ENCODE measurements at regions not wholly inside any gene's neighbourhood (a gene's known extent, or its start where the extent isn't known, plus 50 kb on each side); places are given as distances from the start of the nearest gene placed in this dataset.

DNA sequence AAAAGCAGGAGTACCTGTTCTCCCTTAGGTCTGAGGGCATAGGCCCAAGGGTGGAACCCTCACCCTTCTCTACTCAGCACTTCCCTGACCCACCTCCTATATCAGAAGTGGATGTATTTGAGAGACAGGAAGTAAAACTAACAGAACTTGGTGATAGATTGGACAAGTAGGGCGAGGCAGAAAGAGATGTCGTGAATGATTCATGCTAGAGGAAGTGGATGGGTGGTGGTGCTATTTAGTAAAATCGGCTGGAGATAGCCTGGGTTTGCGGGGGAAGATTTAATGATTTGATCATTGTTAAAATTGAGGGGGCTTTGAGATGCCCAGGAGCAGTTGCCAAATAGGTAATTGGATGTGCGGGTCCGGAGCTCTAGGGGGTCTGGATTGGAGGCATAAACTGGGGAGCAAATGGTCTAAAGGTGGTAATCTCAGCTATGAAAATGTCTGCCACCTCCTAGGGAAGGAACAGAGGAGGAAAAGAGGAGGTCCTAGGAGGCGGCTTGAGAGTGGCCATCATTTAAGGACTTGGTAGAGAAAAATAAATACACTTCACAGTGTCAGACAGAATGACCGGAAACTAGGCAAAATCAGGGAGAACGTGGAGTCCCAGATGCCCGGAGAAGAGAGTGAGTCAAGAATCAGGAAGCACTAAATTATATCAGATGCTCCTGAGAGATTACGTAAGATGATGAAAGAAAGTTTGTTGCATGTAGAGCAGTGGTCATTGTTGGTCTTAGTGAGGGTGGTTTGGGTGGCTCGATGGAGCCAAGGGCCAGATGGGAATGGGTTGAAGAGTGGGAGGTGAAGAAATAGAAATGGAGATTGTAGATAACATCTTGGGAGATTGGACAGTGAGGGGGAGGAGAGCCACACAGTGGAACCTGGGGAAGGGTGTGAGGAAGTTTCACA is 142.0 kb downstream of the CEP57L1 start:
- no peak for TF ChIP-seq EZH2 (IDR thresholded peaks at IDR 0.05; ENCODE audit: low read depth)
- TF ChIP-seq, protein P1, sequence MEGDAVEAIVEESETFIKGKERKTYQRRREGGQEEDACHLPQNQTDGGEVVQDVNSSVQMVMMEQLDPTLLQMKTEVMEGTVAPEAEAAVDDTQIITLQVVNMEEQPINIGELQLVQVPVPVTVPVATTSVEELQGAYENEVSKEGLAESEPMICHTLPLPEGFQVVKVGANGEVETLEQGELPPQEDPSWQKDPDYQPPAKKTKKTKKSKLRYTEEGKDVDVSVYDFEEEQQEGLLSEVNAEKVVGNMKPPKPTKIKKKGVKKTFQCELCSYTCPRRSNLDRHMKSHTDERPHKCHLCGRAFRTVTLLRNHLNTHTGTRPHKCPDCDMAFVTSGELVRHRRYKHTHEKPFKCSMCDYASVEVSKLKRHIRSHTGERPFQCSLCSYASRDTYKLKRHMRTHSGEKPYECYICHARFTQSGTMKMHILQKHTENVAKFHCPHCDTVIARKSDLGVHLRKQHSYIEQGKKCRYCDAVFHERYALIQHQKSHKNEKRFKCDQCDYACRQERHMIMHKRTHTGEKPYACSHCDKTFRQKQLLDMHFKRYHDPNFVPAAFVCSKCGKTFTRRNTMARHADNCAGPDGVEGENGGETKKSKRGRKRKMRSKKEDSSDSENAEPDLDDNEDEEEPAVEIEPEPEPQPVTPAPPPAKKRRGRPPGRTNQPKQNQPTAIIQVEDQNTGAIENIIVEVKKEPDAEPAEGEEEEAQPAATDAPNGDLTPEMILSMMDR (conservative IDR thresholded peaks at IDR 0.05): no peak

Measured in PC-9 (cell line).